ENCODE measurements at regions not wholly inside any gene's neighbourhood (a gene's known extent, or its start where the extent isn't known, plus 50 kb on each side); places are given as distances from the start of the nearest gene placed in this dataset.

- no peak for TF ChIP-seq L3MBTL2 (conservative IDR thresholded peaks at IDR 0.05)
- no peak for TF ChIP-seq ZNF384 (IDR thresholded peaks at IDR 0.05)
- no peak for TF ChIP-seq SUZ12 (IDR thresholded peaks at IDR 0.05)
- no peak for TF ChIP-seq BHLHE40 (IDR thresholded peaks at IDR 0.05; ENCODE audit: borderline replicate concordance)
- TF ChIP-seq SP1 (IDR thresholded peaks at IDR 0.05), result no peak
Measured at GRCh38 chr5:17076272-17076671, 140.2 kb upstream of the MYO10 start.

All from HEK293T (cell line).